Subcutaneous abdominal adipose tissue (tissue), 5 donors: ENCODE measurements at regions not wholly inside any gene's neighbourhood (a gene's known extent, or its start where the extent isn't known, plus 50 kb on each side); places are given as distances from the start of the nearest gene placed in this dataset.

Experiments
- H3K27ac ChIP-seq: one replicate; pipeline ENCODE4 v1.7.0; 2013; ENCODE audit warnings: low read depth, mild to moderate bottlenecking, inconsistent platforms, low read length, moderate library complexity
- H3K27me3 ChIP-seq, 5 donors: one replicate each; pipeline ENCODE4 v1.7.0; 2013; ENCODE audit warnings: low read length in 5 of 5, inconsistent platforms in 1 of 5; ENCODE audit not compliant: control insufficient read depth in 5 of 5, insufficient read depth in 4 of 5
- H3K36me3 ChIP-seq, 5 donors: one replicate each; pipeline ENCODE4 v1.7.0; 2013; ENCODE audit warnings: low read length in 5 of 5; ENCODE audit not compliant: control insufficient read depth in 5 of 5, insufficient read depth in 5 of 5
- H3K4me1 ChIP-seq, 5 donors: one replicate each; pipeline ENCODE4 v1.7.0; 2013; ENCODE audit warnings: low read length in 5 of 5, mild to moderate bottlenecking in 3 of 5, moderate library complexity in 1 of 5; ENCODE audit not compliant: control insufficient read depth in 5 of 5, insufficient read depth in 5 of 5
- H3K4me3 ChIP-seq, 5 donors: one replicate each; pipeline ENCODE4 v1.7.0; 2013; ENCODE audit warnings: low read length in 5 of 5, low read depth in 1 of 5
- H3K9ac ChIP-seq, 5 donors: one replicate each; pipeline ENCODE4 v1.7.0; 2013; ENCODE audit warnings: low read length in 5 of 5, mild to moderate bottlenecking in 4 of 5, moderate library complexity in 3 of 5
- H3K9me3 ChIP-seq, 5 donors: one replicate each; pipeline ENCODE4 v1.7.0; 2013; ENCODE audit warnings: low read length in 5 of 5; ENCODE audit not compliant: control insufficient read depth in 5 of 5
- donor health status: healthy.
- donor health status: healthy.
- donor health status: healthy.
- donor health status: healthy.
- donor health status: healthy.

DNA sequence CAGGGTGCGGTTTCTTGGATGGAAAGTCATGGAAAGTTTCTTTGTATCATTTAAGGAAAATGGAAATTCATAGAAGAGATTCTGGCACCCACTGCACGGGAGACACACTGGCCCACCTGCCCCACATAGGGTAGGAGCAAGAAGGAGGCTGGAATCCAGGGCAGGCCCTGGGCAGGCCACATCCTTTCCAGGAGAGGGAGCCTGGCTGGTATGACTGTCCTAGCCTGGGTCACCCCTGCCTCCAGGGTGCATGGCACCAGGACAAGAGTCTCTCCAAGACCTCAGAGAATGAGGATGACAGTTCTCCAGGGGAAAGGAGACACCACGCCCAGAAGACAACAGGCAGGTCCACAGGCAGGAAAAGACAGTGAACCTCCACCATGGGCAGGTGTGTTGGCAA lies 297.2 kb downstream of the TCERG1L start:
- no peak overlapping the region for H3K4me3 ChIP-seq
- no peaks in the 10 kb centered on the region for H3K4me1 ChIP-seq
- no peaks in the 10 kb centered on the region for H3K9me3 ChIP-seq
- H3K9ac ChIP-seq = no peak overlapping the region
- no peaks in the 10 kb centered on the region for H3K36me3 ChIP-seq
- peaks cover 2 to 15% (median 7%) of the 10 kb centered on the region in 5 donors for H3K27me3 ChIP-seq
- no peak overlapping the region for H3K27ac ChIP-seq

DNA sequence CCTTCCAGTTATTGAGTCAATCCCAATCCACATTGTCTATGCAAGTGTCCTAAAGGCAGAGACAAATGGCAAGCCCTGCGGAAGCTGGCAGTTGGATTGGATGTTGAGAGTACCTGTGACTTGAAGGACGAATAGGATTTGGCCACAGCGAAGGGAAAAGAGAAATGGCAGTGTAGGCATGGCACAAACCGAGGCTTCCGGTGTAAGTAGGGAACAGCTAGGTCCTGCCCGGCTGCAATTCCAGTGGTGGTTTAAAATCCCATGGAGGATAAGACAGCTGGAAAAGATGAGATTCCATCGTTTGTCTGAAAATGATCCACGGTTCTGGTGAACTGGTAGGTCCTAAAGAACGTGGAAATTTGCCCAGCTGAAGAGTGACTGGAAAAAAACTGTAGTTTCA lies 296.2 kb downstream of the TCERG1L start:
- H3K9ac ChIP-seq = no peak overlapping the region
- no peak overlapping the region for H3K4me3 ChIP-seq
- no peak overlapping the region for H3K27ac ChIP-seq
- no peaks in the 10 kb centered on the region for H3K9me3 ChIP-seq
- H3K4me1 ChIP-seq = no peaks in the 10 kb centered on the region
- peaks cover 2 to 15% (median 7%) of the 10 kb centered on the region in 5 donors for H3K27me3 ChIP-seq
- H3K36me3 ChIP-seq = no peaks in the 10 kb centered on the region

DNA sequence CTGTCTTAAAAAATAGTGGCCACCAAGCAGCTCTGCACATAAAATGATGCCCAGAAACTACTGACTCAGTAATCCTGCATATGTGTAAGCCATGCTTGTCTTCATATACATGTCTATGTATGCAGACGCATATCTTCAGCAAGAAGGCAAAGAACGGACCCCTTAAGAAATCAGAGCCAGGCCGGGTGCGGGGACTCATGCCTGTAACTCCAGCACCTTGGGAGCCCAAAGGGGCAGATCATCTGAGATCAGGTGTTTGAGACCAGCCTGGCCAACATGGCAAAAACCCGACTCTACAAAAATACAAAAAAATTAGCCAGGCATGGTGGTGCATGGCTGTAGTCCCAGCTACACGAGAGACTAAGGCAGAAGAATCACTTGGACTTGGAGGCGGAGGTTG lies 295.0 kb downstream of the TCERG1L start:
- Histone ChIP-seq H3K27ac (no peak overlapping the region), H3K36me3 (no peaks in the 10 kb centered on the region), H3K27me3 (peaks cover 2 to 19% (median 7%) of the 10 kb centered on the region in 5 donors), H3K9me3 (no peaks in the 10 kb centered on the region), H3K4me1 (no peaks in the 10 kb centered on the region), H3K4me3 (no peak overlapping the region), H3K9ac (no peak overlapping the region)

DNA sequence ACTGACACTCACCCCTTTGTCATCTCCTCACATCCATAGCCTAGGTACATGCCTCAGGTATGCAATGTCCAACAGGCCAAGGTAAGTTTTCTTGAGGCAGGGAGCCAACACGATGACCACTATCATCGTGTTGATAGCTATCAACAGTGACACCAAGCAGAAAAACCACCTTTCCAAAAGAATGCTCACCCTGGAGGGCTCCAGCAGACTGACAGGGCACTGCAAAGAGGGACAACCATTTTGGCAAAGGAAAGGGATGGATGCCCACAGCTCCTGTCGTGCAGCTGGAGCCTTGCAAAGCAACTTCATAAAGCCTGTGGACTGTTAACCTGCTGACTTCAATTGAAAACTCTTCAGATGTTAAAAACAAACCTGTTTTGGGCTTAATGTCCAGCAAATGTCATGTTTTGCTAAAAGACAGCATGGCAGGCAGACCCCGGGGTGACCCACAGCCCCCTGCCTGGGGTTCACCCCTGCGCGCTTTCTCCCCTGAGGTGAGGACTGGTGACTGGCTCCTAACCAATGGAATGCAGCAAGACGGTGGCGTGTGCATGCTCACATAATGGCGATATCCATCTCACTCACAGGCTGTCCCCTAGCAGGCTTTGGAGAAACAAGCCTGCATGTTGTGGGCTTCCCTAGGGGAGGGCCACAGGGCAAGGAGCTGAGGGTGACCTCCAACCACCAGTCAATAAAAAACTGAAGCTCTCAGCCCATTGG lies 293.8 kb downstream of the TCERG1L start:
- H3K4me1 ChIP-seq = no peaks in the 10 kb centered on the region
- no peak overlapping the region for H3K4me3 ChIP-seq
- H3K9me3 ChIP-seq = peaks cover 0 to 2% (median 0%) of the 10 kb centered on the region in 5 donors
- H3K9ac ChIP-seq = no peak overlapping the region
- H3K27ac ChIP-seq = no peak overlapping the region
- no peaks in the 10 kb centered on the region for H3K36me3 ChIP-seq
- peaks cover 2 to 25% (median 16%) of the 10 kb centered on the region in 5 donors for H3K27me3 ChIP-seq

DNA sequence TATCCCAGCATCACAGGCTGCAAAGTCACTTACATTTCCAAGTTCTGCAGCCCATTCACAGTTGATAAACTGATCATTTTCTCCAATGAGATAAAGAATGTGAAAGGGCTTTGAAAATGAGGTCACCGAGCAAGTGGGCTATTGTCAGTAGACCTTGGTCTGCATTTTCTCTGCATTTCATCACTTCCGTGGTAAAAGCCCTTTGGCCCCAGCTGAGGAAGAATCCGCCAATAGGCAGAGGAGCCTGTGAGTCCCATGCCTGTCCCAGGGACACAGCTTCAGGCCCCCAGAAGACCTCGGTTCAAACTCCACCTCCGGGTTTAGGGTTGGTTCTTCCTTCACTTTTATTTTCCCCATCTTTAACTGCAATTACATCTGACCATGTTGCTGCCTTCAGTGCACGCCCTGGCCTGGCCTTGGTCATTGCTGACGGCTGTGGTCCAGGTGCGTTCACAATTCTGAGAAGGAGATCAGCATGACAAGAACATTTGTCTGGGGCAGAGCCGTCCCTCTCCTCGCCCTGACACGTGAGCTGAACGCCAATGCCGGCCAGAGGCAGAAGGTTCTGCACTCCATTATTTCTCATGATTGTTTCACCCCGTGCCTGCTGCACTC lies 292.5 kb downstream of the TCERG1L start:
- peaks cover 0 to 2% (median 0%) of the 10 kb centered on the region in 5 donors for H3K9me3 ChIP-seq
- H3K4me1 ChIP-seq = no peaks in the 10 kb centered on the region
- no peaks in the 10 kb centered on the region for H3K36me3 ChIP-seq
- peaks cover 2 to 26% (median 19%) of the 10 kb centered on the region in 5 donors for H3K27me3 ChIP-seq
- no peak overlapping the region for H3K4me3 ChIP-seq
- H3K9ac ChIP-seq = no peak overlapping the region
- H3K27ac ChIP-seq = no peak overlapping the region

DNA sequence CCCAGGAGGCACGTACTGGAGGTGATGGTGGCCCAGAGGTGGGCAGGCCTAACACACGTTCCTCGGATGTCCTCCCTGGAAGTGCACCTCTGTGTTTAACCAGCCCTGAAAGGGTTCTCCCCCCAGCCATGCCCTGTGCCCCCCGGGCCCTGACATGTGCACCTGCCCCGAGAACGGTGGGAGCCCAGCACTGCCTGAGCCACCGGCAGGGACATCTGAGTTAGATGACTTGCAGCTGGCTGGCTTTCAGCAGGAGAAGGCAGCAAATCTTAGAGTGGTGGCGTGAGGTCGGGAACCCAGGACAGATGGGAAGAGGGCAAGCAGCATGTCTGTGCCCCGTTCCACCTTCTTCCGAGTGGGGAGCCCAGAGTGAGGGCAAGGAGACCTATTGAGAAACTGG lies 291.8 kb downstream of the TCERG1L start:
- H3K9ac ChIP-seq = no peak overlapping the region
- no peak overlapping the region for H3K4me3 ChIP-seq
- no peak overlapping the region for H3K27ac ChIP-seq
- no peaks in the 10 kb centered on the region for H3K36me3 ChIP-seq
- H3K4me1 ChIP-seq = no peaks in the 10 kb centered on the region
- peaks cover 0 to 2% (median 0%) of the 10 kb centered on the region in 5 donors for H3K9me3 ChIP-seq
- H3K27me3 ChIP-seq = peaks cover 2 to 26% (median 19%) of the 10 kb centered on the region in 5 donors

DNA sequence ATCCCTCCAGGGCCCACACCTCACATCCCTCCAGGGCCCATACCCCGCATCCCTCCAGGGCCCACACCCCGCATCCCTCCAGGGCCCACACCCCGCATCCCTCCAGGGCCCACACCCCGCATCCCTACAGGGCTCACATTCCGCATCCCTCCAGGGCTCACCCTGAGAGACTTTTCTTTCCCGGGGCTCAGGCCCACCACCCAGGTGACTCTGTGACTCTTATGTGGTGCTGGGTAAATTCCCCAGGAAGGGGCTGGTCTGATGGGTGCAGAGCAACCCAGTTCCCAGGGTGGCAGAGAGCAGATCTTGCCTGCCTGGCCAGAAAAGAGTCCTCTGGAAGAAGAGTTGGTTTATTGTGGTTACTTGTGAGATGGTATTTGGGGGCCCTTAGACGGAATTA lies 290.7 kb downstream of the TCERG1L start:
- H3K9me3 ChIP-seq = peaks cover 0 to 2% (median 0%) of the 10 kb centered on the region in 5 donors
- no peak overlapping the region for H3K27ac ChIP-seq
- no peaks in the 10 kb centered on the region for H3K36me3 ChIP-seq
- peaks cover 2 to 34% (median 21%) of the 10 kb centered on the region in 5 donors for H3K27me3 ChIP-seq
- H3K4me1 ChIP-seq = no peaks in the 10 kb centered on the region
- no peak overlapping the region for H3K4me3 ChIP-seq
- H3K9ac ChIP-seq = no peak overlapping the region

DNA sequence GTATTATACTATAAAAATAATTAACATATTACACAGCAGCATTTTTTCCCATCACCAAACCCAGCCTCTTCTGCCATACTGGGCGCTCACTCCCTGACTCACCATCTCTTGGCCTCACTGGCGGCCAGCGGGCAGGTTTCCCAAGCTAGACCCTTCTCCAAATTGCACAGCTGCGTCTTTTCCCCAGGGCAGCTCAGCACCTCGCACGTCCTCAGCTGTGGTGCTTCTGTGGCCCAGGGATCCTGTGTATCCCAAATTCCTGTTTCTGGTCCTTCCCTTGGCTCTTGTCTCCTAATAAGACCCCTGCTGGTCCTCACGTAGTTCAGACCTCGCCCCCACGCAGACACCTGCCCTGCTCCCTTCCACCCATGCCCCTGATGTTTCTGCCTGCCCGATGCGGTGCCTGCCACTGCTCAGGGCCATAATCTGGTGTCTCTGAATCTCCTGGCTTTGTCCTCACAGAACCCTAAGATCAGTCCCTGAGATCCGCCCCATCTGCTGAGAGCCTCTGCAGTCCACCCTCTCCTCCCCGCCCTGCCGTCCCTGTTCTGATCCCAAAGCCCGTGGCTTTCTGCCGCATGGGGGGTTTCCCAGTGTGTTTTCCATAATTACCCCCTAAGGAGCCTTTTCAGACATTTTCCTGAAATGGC lies 290.1 kb downstream of the TCERG1L start:
- no peaks in the 10 kb centered on the region for H3K4me1 ChIP-seq
- H3K4me3 ChIP-seq = no peak overlapping the region
- no peak overlapping the region for H3K27ac ChIP-seq
- no peaks in the 10 kb centered on the region for H3K36me3 ChIP-seq
- H3K27me3 ChIP-seq = peaks cover 2 to 34% (median 21%) of the 10 kb centered on the region in 5 donors
- H3K9ac ChIP-seq = no peak overlapping the region
- H3K9me3 ChIP-seq = peaks cover 0 to 2% (median 0%) of the 10 kb centered on the region in 5 donors

DNA sequence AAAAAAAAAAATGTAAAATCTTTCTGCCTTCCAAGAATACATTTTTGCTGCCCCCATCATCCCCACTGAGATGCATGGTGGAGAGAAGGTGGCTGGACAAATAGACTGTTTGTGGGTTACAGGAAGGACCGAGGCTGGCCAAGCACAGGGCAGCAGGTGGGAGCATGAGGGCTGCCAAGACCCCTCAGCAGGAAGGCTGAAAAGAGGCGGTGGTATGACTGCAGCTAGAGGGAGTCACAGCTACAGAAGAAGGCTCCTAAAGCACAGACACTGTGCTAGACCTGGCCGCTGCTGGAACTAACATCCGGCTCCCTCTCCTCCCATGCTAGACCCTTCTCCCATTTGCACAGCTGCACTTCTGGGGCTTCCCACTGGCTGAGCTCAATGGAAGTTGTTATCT lies 289.6 kb downstream of the TCERG1L start:
- peaks cover 2 to 34% (median 22%) of the 10 kb centered on the region in 5 donors for H3K27me3 ChIP-seq
- H3K9me3 ChIP-seq = peaks cover 0 to 2% (median 0%) of the 10 kb centered on the region in 5 donors
- no peaks in the 10 kb centered on the region for H3K4me1 ChIP-seq
- no peaks in the 10 kb centered on the region for H3K36me3 ChIP-seq
- no peak overlapping the region for H3K27ac ChIP-seq
- H3K4me3 ChIP-seq = no peak overlapping the region
- no peak overlapping the region for H3K9ac ChIP-seq

DNA sequence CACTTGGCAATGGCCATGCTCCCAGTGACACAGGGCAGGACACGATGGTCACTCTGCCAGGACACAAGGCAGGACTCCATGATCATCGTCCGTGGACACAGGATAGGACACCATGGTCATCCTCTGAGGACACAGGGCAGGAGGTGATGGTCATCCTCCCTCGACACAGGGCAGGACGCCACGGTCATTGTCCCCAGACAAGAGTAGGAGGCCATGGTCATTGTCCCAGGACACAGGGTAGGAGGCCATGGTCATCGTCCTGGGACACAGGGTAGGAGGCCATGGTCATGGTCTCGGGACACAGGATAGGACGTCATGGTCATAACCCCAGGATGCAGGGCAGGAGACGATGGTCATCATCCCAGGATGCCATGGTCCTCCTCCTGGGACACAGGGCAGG lies 289.2 kb downstream of the TCERG1L start:
- no peaks in the 10 kb centered on the region for H3K36me3 ChIP-seq
- no peak overlapping the region for H3K4me3 ChIP-seq
- H3K9ac ChIP-seq = no peak overlapping the region
- peaks cover 0 to 2% (median 0%) of the 10 kb centered on the region in 5 donors for H3K9me3 ChIP-seq
- no peak overlapping the region for H3K27ac ChIP-seq
- H3K27me3 ChIP-seq = peaks cover 2 to 34% (median 22%) of the 10 kb centered on the region in 5 donors
- no peaks in the 10 kb centered on the region for H3K4me1 ChIP-seq
